AG09309 (cell line): ENCODE measurements at regions not wholly inside any gene's neighbourhood (a gene's known extent, or its start where the extent isn't known, plus 50 kb on each side); places are given as distances from the start of the nearest gene placed in this dataset.

ENCODE experiments used
- DNase-seq: peaks from one replicate; pipeline ENCODE4 v3.0.0-alpha.2; 2010; ENCODE audit warnings: low read depth
- H3K4me3 ChIP-seq: 2 replicates; pipeline ENCODE4 v1.5.1; 2011; ENCODE audit warnings: mild to moderate bottlenecking, low read depth, low read length, moderate library complexity; ENCODE audit not compliant: control insufficient read depth
- CTCF ChIP-seq: IDR thresholded peaks from 2 replicates; pipeline ENCODE4 v1.5.1; 2011; ENCODE audit warnings: mild to moderate bottlenecking, low read depth, low read length, inconsistent platforms; ENCODE audit not compliant: insufficient read depth, control insufficient read depth; ENCODE audit errors: missing control alignments

GRCh38 chr2:10989151-10989550 lies 77.4 kb downstream of the KCNF1 start:
- H3K4me3 ChIP-seq: no peak overlapping the region
- no peak for DNase-seq
- no peak for TF ChIP-seq CTCF

DNA sequence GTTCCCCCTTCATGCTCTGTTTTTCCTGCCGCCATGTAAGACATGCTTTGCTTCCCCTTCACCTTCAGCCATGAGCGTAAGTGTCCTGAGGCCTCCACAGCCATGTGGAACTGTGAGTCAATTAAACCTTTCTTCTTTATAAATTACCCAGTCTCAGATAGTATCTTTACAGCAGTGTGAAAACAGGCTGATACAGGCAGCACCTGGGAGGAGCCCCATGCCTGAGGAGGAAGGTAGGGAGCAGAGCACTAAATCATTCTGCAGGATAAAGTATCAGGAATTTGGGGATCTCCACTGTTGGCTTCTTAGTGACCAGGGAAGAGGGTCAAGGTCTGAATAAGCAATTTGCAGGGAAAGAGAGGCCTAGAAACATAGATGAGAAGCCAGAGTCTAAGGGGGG lies 78.0 kb downstream of the KCNF1 start:
- DNase-seq: no peak
- no peak for TF ChIP-seq CTCF
- H3K4me3 ChIP-seq: no peak overlapping the region

DNA sequence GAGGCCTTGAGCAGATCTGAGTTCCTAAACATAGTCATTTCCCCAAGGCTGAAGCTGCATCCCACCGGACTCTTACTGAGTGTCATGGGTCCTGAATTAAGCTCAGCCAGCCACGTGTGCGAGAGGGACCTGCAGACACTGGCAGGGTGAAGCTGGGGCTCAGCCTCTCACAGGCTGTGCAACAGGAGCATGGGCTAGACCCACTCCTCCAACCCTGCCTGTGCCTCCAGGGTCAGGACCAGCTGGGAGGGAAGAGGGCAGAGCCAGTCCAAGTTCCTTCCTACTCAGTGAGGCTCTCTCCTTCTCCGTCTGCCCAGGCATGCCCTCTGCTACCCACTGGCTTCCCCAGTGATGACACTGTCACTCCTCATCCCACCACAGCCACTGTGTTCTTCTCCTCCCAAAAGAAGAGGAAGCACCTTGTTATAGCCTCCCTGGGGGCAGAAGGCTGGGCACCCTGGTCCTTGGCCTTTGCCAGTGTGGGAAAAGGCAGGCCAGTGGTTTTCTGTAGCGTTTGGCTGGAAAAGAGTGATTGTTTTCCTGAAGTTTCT lies 78.9 kb downstream of the KCNF1 start:
- no peak for TF ChIP-seq CTCF
- DNase-seq: no peak
- no peak overlapping the region for H3K4me3 ChIP-seq

DNA sequence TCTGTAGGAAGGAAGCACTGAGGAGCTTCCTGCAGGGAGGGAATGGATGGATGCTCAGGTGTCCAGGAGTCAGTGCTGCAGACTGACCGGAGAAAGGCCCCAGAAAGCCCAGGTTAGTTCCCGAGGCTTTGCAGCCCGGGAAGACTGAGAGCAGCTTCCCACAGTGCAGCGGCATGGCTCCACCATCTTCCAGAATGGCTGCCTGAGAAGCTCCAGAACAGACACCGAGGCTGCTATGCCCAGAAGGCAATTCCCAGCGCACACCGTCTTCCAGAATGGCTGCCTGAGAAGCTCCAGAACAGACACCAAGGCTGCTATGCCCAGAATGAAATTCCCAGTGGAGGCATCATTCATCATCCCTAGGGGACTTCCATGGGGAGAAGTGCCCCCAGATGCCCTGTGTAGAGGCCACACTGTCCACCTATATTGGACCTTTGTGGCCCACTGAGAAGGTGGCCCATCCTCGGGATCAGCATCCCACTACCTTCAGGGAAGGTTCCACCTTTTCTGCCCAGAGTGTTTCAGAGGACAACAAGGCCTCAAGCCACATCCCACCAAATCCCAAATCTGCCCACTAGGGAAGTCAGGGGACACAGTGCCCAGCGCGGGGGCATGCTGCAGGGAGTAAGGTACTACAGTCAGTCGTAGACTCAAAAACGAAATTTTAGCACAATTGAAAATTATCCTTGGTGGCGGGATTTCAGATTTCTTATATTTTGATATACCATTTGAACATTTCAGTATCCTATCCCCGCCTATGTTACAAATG lies 80.5 kb downstream of the KCNF1 start:
- TF ChIP-seq CTCF: no peak
- no peak overlapping the region for H3K4me3 ChIP-seq

DNA sequence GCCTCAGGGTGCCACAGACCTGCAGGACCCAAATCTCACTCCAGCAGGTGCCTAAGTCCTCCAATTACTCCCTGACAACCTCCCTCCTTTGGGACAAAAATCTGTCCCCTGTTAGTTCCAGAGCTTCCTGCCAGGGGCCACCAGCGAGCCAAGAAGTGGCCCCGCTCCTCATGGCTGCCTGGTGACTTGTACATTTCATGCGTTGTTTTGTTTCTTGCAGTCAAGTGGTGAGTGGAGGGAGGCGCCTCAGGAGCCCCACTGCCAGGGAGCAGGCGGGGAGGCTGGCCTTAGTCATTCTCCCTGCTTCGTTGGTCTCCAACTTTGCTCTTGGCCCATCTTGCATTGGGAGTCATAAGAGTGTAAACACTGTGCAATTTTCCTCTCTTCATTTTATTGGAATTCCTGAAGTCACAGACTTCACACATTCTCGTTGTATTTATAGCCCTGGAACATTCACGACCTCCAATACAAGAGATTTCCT lies 81.3 kb downstream of the KCNF1 start:
- H3K4me3 ChIP-seq: no peak overlapping the region
- TF ChIP-seq CTCF: no peak
- DNase-seq: peak; percentile 31

More for the DNA sequence above, 80.5 kb downstream of the KCNF1 start:
- no peak for DNase-seq

- no peak for DNase-seq
- no peak for TF ChIP-seq CTCF
- H3K4me3 ChIP-seq: no peak overlapping the region
These were observed 83.7 kb downstream of the KCNF1 start for GRCh38 chr2:10995366-10995970.
